OCI-LY1 (cell line): ENCODE measurements at regions not wholly inside any gene's neighbourhood (a gene's known extent, or its start where the extent isn't known, plus 50 kb on each side); places are given as distances from the start of the nearest gene placed in this dataset.
A peak's percentile ranks its signal among the peaks of the same experiment; 100 is the strongest.

ENCODE experiments used
- H2AFZ ChIP-seq: fragments of 200-600 bp; sonication (generic), shearing (Covaris generic); 2 replicates; pipeline ENCODE4 v1.6.0; 2014; ENCODE audit warnings: antibody characterized with exemption, mild to moderate bottlenecking, low read length
- H3F3A ChIP-seq: fragments of 200-600 bp; sonication (generic), shearing (Covaris generic); 2 replicates; pipeline ENCODE4 v1.6.0; 2014; ENCODE audit warnings: mild to moderate bottlenecking, antibody characterized with exemption, low read length, moderate library complexity; ENCODE audit not compliant: insufficient read depth
- H3K27ac ChIP-seq: fragments of 200-600 bp; sonication (generic); 2 replicates; pipeline ENCODE4 v1.5.1; 2014; ENCODE audit warnings: low read length, mixed run types, mild to moderate bottlenecking, low read depth; ENCODE audit not compliant: poor library complexity, severe bottlenecking
- H3K27me3 ChIP-seq: fragments of 200-600 bp; sonication (generic); 2 replicates; pipeline ENCODE4 v1.6.0; 2014; ENCODE audit warnings: antibody characterized with exemption, mild to moderate bottlenecking, low read length, moderate library complexity; ENCODE audit not compliant: insufficient read depth
- H3K36me3 ChIP-seq: fragments of 200-600 bp; sonication (generic); 2 replicates; pipeline ENCODE4 v1.6.1; 2014; ENCODE audit warnings: mild to moderate bottlenecking, antibody characterized with exemption, low read length, moderate library complexity, mixed read lengths; ENCODE audit not compliant: insufficient read depth
- H3K4me1 ChIP-seq: fragments of 200-600 bp; sonication (generic); 2 replicates; pipeline ENCODE4 v1.5.1; 2014; ENCODE audit warnings: mild to moderate bottlenecking, low read length, moderate library complexity; ENCODE audit not compliant: insufficient read depth, severe bottlenecking
- H3K4me2 ChIP-seq: fragments of 200-600 bp; sonication (generic), shearing (Covaris generic); 2 replicates; pipeline ENCODE4 v1.6.1; 2014; ENCODE audit warnings: low read length
- H3K4me3 ChIP-seq: fragments of 200-600 bp; sonication (generic); 2 replicates; pipeline ENCODE4 v1.5.1; 2014; ENCODE audit warnings: low read length, low read depth, mild to moderate bottlenecking, mixed read lengths; ENCODE audit not compliant: poor library complexity, severe bottlenecking
- H3K79me2 ChIP-seq: fragments of 200-600 bp; shearing (Covaris generic); 2 replicates; pipeline ENCODE4 v1.6.1; 2016; ENCODE audit warnings: mixed run types, low read length, mixed read lengths; ENCODE audit not compliant: insufficient read depth
- H3K9ac ChIP-seq: fragments of 200-600 bp; sonication (generic), shearing (Covaris generic); 2 replicates; pipeline ENCODE4 v1.6.1; 2014; ENCODE audit warnings: mild to moderate bottlenecking, low read length, mixed read lengths
- H3K9me2 ChIP-seq: fragments of 200-600 bp; sonication (generic), shearing (Covaris generic); 2 replicates; pipeline ENCODE4 v1.6.1; 2014; ENCODE audit warnings: low read depth, mild to moderate bottlenecking, low read length, mixed read lengths
- H3K9me3 ChIP-seq: fragments of 200-600 bp; shearing (Covaris generic); 2 replicates; pipeline ENCODE4 v1.6.1; 2014; ENCODE audit warnings: low read length, mixed read lengths
- H4K20me1 ChIP-seq: fragments of 200-600 bp; sonication (generic), shearing (Covaris generic); 2 replicates; pipeline ENCODE4 v1.6.0; 2016; ENCODE audit warnings: mild to moderate bottlenecking, low read length; ENCODE audit not compliant: insufficient read depth
- CTCF ChIP-seq: fragments of 200-600 bp; sonication (generic), shearing (Covaris generic); IDR thresholded peaks from 2 replicates; pipeline ENCODE4 v1.5.1; 2017; ENCODE audit warnings: mild to moderate bottlenecking, antibody characterized with exemption, low read length, moderate library complexity, mixed read lengths
- EZH2 ChIP-seq: fragments of 200-600 bp; sonication (generic), shearing (Covaris generic); IDR thresholded peaks from 2 replicates; pipeline ENCODE4 v1.8.0; 2017; ENCODE audit warnings: borderline replicate concordance, mixed run types, mild to moderate bottlenecking, antibody characterized with exemption, low read length, moderate library complexity, mixed read lengths

GRCh38 chr15:92714077-92714476 is 58.5 kb upstream of the FAM174B start:
- Histone ChIP-seq H3K27me3 (no peaks in the 10 kb centered on the region), H2AFZ (no peak overlapping the region), H3K4me1 (no peaks in the 10 kb centered on the region), H3K27ac (no peak overlapping the region), H3F3A (no peaks in the 10 kb centered on the region), H3K4me3 (no peak overlapping the region), H3K9ac (no peak overlapping the region), H3K9me2 (no peaks in the 10 kb centered on the region), H4K20me1 (no peaks in the 10 kb centered on the region), H3K9me3 (no peaks in the 10 kb centered on the region), H3K79me2 (no peaks in the 10 kb centered on the region), H3K4me2 (no peak overlapping the region), H3K36me3 (no peaks in the 10 kb centered on the region)
- TF ChIP-seq EZH2 (no peak), CTCF (no peak)

GRCh38 chr15:92714477-92715401 is 59.2 kb upstream of the FAM174B start:
- no peak overlapping the region for H3K9ac ChIP-seq

GRCh38 chr15:92715758-92716157 is 60.2 kb upstream of the FAM174B start:
- Histone ChIP-seq H3K79me2 (no peaks in the 10 kb centered on the region), H3K27me3 (no peaks in the 10 kb centered on the region), H3K36me3 (no peaks in the 10 kb centered on the region), H3K9me2 (no peaks in the 10 kb centered on the region), H3K4me2 (no peak overlapping the region), H3K4me3 (no peak overlapping the region), H3K9ac (no peak overlapping the region), H3F3A (no peaks in the 10 kb centered on the region), H4K20me1 (no peaks in the 10 kb centered on the region), H2AFZ (no peak overlapping the region), H3K4me1 (no peaks in the 10 kb centered on the region), H3K27ac (no peak overlapping the region), H3K9me3 (no peaks in the 10 kb centered on the region)
- TF ChIP-seq EZH2 (no peak), CTCF (no peak)

More at GRCh38 chr15:92714477-92715401, 59.2 kb upstream of the FAM174B start:
- no peaks in the 10 kb centered on the region for H3K9me3 ChIP-seq
- H4K20me1 ChIP-seq, result no peaks in the 10 kb centered on the region
- H3K36me3 ChIP-seq, result no peaks in the 10 kb centered on the region
- peak; percentile 93 for TF ChIP-seq CTCF
- TF ChIP-seq EZH2, result no peak
- H3K4me3 ChIP-seq, result no peak overlapping the region
- no peak overlapping the region for H3K27ac ChIP-seq
- no peaks in the 10 kb centered on the region for H3K4me1 ChIP-seq
- H3K4me2 ChIP-seq, result peak overlapping the region; percentile 51; the same call in 1 of the 2 replicates
- no peaks in the 10 kb centered on the region for H3K27me3 ChIP-seq
- no peaks in the 10 kb centered on the region for H3K79me2 ChIP-seq
- no peak overlapping the region for H2AFZ ChIP-seq
- H3K9me2 ChIP-seq, result no peaks in the 10 kb centered on the region
- no peaks in the 10 kb centered on the region for H3F3A ChIP-seq
